Calu3 (cell line): ENCODE measurements at regions not wholly inside any gene's neighbourhood (a gene's known extent, or its start where the extent isn't known, plus 50 kb on each side); places are given as distances from the start of the nearest gene placed in this dataset.
A peak's percentile ranks its signal among the peaks of the same experiment; 100 is the strongest.

Experiments used
- BruUV-seq: library from RNA; stranded (reverse); fragments of 400-500 nt; replicated peaks from 2 replicates; lab custom pipeline; 2021; lab: Mats Ljungman, UMichigan
- CTCF ChIA-PET: fragments of 300-600 bp; sonication (Branson Sonifier 250); formaldehyde crosslinking; loops from one replicate; lab custom pipeline; 2022; ENCODE audit warnings: antibody characterized with exemption; lab: Charles Lee
- DNase-seq: peaks from one replicate; pipeline ENCODE4 v3.0.0; 2022
- H3K27ac Mint-ChIP-seq: one replicate; pipeline ENCODE4 v1.8.0; 2022; ENCODE audit warnings: mixed read lengths; ENCODE audit not compliant: unreplicated experiment
- H3K27me3 Mint-ChIP-seq: one replicate; pipeline ENCODE4 v1.8.0; 2022; ENCODE audit warnings: mixed read lengths; ENCODE audit not compliant: unreplicated experiment
- H3K36me3 Mint-ChIP-seq: one replicate; pipeline ENCODE4 v1.8.0; 2022; ENCODE audit warnings: mild to moderate bottlenecking, moderate library complexity, mixed read lengths; ENCODE audit not compliant: insufficient read depth, unreplicated experiment
- H3K4me1 Mint-ChIP-seq: one replicate; pipeline ENCODE4 v1.8.0; 2022; ENCODE audit warnings: mild to moderate bottlenecking, low read depth, mixed read lengths; ENCODE audit not compliant: unreplicated experiment
- H3K4me3 Mint-ChIP-seq: one replicate; pipeline ENCODE4 v1.8.0; 2022; ENCODE audit warnings: mild to moderate bottlenecking, low read depth, moderate library complexity, mixed read lengths; ENCODE audit not compliant: unreplicated experiment
- H3K9me3 Mint-ChIP-seq: one replicate; pipeline ENCODE4 v1.8.0; 2022; ENCODE audit warnings: low read depth, mixed read lengths; ENCODE audit not compliant: unreplicated experiment
- intact Hi-C: fragments of 100-400 bp; cut with micrococcal nuclease; formaldehyde crosslinking; loops from one replicate; pipeline ENCODE4 v1.10.0; 2022; ENCODE audit not compliant: unreplicated experiment
- TF ChIP-seq, protein P1 (sequence below): fragments of 200-600 bp; IDR thresholded peaks from one replicate; pipeline ENCODE4 v1.8.0; 2022; ENCODE audit warnings: antibody characterized with exemption; ENCODE audit not compliant: unreplicated experiment

DNA sequence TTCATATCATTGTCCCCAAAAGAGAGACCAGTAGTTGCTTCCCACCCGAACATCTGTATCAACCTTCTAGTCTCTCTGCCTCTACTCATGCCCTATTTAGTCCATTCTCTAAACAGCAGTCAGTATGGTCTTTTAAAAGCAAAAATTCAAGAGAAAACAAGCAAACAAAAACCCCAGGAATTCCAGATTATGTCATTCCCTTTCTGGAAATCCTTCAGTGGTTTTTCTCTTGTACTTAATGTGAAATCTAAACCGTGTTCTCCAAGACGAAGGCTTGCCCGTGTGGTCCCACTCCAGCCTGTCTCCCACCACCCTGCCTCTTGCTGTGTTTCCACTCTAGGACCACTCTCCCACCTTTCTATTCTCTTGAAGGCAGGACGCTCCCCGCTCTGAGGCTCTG is 90.8 kb downstream of the TMEM30B start:
- intact Hi-C loops, result no loop called here
- Mint-ChIP-seq H3K27me3 (no peaks in the 10 kb centered on the region), H3K4me3 (no peak overlapping the region), H3K36me3 (no peaks in the 10 kb centered on the region), H3K9me3 (no peaks in the 10 kb centered on the region), H3K27ac (no peak overlapping the region), H3K4me1 (peaks cover 13% of the 10 kb centered on the region)
- CTCF ChIA-PET, result interaction anchor here (1.2 kb wide), 1 partner anchor 235 kb away, joined by 4 read pairs; no protein-coding TSS in a partner anchor
- TF ChIP-seq, protein P1, sequence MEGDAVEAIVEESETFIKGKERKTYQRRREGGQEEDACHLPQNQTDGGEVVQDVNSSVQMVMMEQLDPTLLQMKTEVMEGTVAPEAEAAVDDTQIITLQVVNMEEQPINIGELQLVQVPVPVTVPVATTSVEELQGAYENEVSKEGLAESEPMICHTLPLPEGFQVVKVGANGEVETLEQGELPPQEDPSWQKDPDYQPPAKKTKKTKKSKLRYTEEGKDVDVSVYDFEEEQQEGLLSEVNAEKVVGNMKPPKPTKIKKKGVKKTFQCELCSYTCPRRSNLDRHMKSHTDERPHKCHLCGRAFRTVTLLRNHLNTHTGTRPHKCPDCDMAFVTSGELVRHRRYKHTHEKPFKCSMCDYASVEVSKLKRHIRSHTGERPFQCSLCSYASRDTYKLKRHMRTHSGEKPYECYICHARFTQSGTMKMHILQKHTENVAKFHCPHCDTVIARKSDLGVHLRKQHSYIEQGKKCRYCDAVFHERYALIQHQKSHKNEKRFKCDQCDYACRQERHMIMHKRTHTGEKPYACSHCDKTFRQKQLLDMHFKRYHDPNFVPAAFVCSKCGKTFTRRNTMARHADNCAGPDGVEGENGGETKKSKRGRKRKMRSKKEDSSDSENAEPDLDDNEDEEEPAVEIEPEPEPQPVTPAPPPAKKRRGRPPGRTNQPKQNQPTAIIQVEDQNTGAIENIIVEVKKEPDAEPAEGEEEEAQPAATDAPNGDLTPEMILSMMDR, result no peak
- no TSS peak for BruUV-seq
- no peak for DNase-seq

- Mint-ChIP-seq H3K27ac (peak overlapping the region; percentile 69), H3K27me3 (no peaks in the 10 kb centered on the region), H3K4me3 (peak overlapping the region; percentile 50), H3K4me1 (peaks cover 13% of the 10 kb centered on the region), H3K36me3 (no peaks in the 10 kb centered on the region), H3K9me3 (no peaks in the 10 kb centered on the region)
- no TSS peak for BruUV-seq
- TF ChIP-seq, protein P1, result peak; percentile 40
- peak; percentile 83 for DNase-seq
- intact Hi-C loops, result no loop called here
- CTCF ChIA-PET, result interaction anchor here (0.8 to 1.2 kb wide), 3 partner anchors 41 to 234 kb away, joined by 3 to 4 read pairs (median 3); no protein-coding TSS in a partner anchor
Observed at GRCh38 chr14:61188978-61189808, 91.9 kb downstream of the TMEM30B start.

DNA sequence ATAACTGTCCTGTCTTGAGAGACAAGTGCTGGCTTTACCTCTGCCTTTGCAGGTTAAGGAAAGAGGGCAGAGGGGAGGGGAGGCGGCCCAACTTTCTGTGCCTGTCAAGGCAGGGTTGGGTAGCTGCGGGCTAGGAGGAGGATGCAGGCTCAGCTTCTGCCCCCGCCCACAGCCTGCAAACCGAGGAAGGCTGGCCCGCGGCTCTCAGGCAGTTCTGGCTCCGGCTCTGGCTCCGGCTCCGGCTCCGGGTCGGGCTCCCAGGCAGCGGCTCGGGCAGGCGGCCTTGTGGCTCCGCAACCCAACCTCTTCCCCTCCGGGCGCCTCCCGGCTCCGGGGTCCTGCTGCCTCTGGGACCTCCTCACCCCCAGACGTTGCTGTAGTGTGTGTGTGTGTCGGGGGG is 92.9 kb downstream of the TMEM30B start:
- Mint-ChIP-seq H3K27ac (no peak overlapping the region), H3K27me3 (no peaks in the 10 kb centered on the region), H3K9me3 (no peaks in the 10 kb centered on the region), H3K36me3 (no peaks in the 10 kb centered on the region), H3K4me1 (peaks cover 13% of the 10 kb centered on the region), H3K4me3 (peak overlapping the region; percentile 50)
- TF ChIP-seq, protein P1, result no peak
- intact Hi-C loops, result no loop called here
- DNase-seq, result no peak
- no TSS peak for BruUV-seq
- CTCF ChIA-PET, result no interaction called here

DNA sequence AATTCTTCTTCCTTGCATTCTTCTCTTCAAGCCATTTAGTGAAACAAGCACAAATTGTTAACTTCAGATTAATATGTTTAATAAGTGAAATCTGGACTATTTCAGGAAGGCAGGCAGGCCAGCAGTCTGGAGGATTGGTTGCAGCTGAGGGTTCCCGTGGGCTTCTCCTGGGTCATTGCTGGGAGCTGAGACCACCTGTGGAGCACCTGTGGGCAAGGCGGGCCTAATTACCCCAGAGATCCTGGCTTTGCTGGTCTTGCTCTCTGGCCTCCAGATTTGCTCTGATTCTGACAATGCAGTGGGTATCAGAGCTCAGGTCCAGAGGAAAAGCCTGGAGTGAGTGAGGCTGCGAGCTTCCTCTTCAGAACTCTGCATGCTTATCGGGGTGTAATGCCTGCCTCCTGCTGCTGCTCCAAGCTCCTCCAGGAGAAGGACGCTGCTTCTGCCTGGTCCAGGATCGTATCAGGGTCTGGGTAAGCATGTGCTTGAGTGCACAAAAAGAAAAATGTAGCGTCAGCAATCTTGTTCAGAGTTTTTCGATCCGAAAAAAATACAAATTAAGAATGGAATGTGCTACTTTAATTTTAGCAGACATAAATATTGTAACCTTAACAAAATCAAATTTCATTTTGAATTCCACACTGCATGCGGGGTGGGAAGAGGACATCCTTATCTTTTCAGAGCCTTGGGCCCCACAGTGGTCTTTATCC is 93.8 kb downstream of the TMEM30B start:
- BruUV-seq, result no TSS peak
- intact Hi-C loops, result no loop called here
- H3K4me3 Mint-ChIP-seq, result no peak overlapping the region
- CTCF ChIA-PET, result no interaction called here
- no peaks in the 10 kb centered on the region for H3K9me3 Mint-ChIP-seq
- no peaks in the 10 kb centered on the region for H3K36me3 Mint-ChIP-seq
- peaks cover 13% of the 10 kb centered on the region for H3K4me1 Mint-ChIP-seq
- no peak overlapping the region for H3K27ac Mint-ChIP-seq
- no peak for DNase-seq
- no peaks in the 10 kb centered on the region for H3K27me3 Mint-ChIP-seq
- TF ChIP-seq, protein P1, result no peak
